HG02884 (cell line): ENCODE measurements at regions not wholly inside any gene's neighbourhood (a gene's known extent, or its start where the extent isn't known, plus 50 kb on each side); places are given as distances from the start of the nearest gene placed in this dataset.
"Not testable (repeated sequence)": the region's sequence is repeated elsewhere in the genome, so short reads cannot be mapped to it uniquely, and the experiment has no call there.

Experiments used
- ATAC-seq: cut with Tn5 transposase; IDR thresholded peaks from one replicate; pipeline ENCODE4 v1.9.1; 2021; ENCODE audit warnings: mild to moderate bottlenecking, moderate library complexity; ENCODE audit not compliant: unreplicated experiment

DNA sequence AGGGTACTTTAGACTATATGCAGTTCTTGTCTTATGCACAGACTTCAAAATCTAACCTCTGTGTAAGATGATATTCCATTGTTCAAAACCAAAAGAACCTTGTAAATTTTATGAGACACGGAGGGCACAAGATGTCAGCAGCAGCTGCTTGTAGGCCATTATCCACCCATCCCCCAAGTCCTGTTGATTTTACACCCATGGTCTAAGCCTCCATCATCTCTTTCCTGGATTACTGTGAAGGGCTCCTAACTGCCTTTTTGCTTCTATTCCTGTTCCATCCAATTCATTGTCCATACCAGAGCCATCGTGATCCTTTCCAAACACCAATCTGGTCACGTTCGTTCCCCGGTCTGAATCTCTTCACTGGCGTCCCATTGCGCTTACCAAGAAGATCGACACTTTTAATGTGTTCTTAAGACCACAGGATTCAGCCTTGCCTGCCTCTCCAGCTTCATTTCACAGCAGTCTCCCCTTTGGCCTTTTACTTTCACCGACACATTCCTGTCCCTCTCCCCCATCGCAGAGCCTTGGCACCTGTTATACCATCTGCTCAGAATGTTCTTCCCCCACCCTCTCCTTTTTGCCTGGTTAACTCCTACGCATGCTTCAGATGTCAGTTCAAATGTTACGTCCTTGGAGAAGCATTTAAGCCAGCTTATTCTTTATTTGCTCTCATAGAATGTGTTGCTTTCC lies 107.3 kb upstream of the POU3F1 start:
- no peak for ATAC-seq

DNA sequence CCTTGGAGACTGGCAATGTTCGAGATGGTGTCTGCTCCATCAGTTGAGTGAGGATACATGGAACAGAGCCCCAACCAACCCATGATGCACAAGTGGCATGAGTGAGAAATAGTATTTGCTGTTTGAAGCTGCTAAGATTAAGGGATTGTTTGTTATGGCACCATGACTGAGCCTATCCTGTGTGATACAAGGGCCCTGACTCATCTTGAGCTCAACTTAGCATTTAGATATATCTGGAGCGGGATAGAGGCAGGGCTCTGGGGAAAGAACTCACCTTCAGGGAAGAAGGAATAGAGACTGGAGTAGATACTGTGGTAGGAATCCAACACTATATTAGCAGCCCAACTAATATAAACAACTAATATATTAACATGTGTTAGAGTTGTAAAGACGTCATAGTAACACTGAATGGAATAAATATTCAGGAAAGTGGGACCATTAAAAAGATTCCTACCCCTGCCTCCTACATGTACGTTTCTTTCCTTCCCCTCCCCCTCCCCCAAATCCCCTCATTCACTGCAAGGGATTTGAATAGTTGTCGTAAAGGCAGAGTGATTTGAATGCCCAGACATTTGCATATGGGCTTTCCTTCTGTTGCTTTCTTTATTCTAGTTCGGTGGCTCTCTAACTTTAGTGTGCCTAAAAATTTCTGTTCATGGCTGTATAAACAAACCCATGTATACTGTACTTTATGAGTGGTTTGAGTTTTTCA lies 106.6 kb upstream of the POU3F1 start:
- no peak for ATAC-seq

DNA sequence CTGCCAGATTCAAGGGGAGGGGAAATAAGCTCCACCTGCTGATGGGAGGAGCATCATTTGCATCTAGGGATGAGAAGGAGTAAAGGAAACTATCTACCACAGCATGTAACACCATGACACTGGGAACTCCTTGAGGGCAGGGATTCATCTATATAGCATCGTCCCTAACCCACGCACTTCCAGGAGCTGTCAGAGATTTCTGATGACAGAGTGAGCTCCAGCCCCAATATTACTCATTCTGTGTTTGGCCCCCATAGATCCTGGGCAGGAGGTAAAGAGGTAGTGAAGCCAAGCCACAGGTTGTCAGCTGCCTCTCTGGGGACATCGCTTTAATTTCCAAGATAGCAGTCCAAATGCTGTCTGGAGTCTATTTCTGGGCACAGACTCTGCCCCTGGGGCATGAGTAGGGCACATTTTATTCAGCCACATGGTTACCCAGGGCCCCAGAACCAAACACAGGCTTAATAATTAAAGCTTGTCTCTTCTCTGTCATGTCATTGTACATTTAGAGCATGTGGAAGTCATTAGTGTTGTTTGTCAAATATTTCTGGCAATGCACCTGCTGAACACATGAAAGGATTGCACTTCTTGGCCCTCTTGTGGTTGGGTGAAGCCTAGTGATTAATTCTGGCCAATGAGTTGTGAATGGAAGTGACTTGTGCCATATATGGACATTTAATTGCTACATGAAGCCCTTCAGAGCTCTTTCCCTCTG lies 105.9 kb upstream of the POU3F1 start:
- no peak for ATAC-seq

DNA sequence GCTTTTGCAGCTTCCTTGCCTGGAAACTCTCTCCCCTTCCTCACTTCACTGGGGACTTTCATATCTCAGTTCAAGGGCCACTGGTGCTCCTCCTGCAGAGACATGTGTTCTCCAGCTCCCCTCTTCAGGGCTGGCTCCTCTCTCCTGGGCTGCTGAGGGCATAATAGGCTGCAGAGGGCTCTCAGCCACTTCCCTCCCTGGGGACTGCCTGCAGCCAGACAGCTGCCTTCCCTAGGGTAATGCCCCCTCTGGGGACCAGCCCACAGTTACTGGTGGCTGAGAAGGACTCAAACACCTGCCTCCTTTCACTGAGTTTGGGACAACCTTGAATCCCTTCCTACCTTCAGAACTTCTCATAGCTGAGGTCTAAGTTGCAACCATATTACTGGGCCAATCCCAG lies 104.8 kb upstream of the POU3F1 start:
- no peak for ATAC-seq

DNA sequence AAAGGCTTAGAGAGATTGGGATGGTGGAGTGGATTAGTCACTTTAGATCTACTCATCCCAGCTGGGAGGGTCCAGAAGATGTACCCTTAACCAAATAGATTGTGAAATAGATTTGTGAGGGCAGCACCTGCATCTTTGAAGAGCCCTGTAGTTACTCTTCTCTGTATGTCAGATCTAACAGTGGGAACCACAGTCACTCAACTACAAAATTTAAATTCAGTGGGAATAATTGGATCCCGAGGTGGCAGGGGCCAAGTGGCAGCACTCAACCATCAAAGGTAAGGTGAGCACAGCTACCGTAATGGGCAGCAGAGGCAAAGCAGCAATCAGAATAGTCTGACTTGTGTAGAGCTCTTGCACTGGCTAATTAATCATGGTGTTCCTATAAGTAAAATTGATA lies 99.5 kb upstream of the POU3F1 start:
- not testable (repeated sequence) for ATAC-seq

DNA sequence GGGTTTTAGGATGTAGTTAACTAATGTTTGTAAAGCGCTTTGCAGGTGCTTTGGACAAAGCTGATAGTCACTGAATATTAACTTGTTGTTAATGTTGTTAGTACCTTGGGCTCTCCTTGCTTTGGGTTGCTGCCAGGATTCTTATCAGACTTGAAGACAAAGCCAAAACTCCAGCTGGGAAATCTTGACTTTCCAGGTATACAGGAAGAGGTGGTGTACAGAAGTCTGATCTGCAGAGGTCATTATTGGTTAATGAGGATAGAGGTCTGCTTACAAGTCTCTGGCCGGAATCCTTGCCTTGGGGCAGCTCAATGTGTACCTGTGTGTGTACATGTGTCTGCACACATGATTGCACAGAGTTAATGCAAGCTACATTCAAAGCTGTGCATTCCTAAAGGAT lies 96.0 kb upstream of the POU3F1 start:
- ATAC-seq, result no peak

DNA sequence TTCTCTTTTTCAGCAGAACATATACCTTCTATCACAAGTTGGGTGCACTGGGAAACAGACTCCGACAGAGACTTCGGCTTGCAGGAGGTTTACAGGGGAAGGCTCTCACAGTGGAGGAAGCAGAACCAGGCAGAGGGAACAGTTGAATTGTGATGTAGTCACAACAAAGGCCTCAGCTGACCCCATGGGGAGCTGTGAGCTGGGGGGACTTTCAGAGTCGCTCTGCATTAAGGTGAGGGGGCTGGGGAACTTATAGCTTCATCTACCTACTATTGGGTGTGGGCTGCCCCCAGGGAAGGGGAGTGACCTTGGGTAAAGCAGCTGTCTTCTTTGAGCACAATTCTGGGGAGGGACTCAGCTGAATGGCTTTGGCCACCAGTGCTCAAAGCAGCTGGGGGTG lies 94.9 kb upstream of the POU3F1 start:
- no peak for ATAC-seq

DNA sequence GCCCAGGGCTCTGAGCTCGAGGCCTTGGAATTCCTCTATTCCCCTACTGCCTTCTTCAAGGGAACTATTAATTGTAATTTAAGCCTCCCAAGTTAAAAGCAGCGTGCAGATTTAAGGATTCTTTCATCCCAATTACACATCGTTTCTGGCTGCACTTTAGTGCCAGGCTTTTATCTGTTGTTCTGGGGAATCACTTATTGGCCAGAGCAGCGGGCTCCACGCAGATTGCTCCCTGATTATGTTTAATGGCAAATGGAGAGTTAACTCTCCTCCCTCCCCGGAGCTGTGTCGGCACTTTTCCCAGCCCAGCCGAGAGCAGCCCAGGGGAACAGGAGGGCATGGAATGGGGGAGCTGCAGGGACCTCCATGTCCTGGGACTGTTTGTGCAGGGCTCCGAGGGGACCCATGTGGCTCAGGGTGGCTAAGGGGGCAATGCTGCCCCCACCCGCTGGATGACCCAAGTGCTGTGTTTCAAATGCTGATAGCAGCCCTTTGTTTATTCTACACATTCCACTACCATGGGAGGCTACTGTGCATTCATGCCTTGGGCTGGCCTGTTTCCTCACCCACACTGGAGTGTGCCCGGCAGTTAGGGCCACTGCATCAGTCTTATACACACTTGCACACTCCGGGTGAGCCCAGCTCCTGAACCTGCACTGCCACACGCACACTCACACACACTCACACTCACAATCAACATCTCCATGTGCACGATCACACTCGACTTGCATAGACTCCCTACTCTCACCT lies 93.3 kb upstream of the POU3F1 start:
- no peak for ATAC-seq

DNA sequence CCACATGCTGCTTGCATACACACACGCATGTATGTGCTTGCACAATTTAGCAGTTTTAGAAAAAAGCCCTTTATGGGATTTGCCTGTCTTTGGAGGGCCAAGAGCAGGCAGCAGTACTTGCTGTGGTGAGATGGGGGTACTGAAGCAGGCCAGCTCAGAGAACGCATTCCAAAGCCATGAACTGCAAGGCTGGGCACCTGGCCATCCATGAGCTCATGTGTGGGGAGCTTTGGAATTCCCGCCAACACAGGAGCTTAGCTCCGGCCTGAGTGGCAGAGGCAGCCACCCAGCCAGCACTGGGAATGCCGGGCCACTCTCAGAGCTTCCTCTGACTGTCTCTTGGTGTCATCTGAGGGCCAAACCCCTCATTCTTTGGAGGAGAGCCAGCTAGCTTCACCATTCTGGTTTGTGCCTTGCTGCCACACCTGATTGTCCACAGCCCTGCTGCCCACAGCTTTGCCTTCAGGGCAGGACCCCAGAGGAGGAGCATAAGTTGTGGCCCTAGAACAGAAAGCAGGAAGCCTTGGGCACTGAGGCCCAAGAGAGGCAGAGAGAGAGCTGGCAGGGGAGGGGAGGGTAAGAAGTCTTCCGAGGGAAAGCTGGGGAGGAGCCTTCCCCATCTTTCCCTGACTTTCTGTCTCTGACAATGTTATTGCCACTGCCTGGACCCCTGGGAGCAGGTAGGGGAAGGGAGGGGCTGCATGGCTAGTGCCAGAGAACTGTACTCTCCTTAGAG lies 92.1 kb upstream of the POU3F1 start:
- ATAC-seq, result no peak

DNA sequence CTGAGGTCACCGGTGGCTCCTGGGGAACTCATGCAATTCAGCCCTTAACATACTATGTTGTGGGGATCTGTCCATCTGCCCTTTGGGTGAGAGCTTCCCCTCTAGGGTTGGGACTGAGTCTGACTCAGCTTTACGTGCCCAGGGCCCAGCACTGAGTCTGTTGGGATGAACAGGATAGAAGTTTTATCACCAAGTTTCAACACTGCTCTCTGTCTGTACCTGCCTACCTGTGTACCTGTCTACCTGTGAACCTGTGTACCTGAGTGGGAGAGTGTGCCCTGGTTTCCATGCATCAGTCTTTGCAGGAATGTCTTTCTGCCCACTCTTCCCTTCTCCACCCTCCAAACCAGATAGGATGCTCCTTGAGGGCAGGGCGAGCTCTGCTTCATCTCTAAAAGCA lies 90.6 kb upstream of the POU3F1 start:
- ATAC-seq, result no peak

DNA sequence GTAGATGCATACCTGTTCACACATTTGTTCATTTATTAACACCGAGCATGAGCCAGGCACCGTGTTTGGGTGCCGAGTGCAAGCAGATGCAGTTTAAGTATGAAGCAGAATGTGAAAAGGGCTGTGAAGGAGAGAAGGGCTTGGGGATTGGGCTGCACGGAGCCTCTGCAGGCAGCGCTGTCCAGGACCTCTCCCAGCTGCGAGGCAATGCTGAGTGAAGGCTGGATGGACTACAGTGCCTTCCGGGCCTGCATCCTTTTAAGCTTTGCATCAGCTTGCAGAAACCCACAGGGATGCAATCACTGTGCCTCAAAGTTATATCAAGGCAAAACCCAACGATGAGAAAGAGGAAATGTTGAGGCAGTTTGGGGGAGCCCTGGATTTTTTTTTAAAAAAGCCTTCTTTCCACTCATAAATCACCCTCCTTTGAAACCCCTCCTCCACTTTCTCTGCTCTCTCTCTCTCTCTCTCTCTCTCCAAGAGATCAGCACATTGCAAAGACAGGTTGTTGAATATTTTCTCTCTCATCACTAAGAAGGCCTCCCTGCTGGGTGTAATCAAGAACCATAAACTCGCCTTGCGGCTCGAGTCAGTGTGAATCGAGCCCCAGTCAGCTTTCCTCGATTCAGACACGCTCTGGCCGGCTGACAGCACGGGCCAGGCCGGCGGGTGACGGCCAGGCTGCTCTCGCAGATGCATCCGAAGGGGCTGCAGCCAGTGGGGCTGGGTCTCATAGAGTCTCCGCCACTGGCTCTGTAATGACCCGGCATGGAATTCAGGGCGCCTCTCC lies 89.2 kb upstream of the POU3F1 start:
- ATAC-seq, result no peak

DNA sequence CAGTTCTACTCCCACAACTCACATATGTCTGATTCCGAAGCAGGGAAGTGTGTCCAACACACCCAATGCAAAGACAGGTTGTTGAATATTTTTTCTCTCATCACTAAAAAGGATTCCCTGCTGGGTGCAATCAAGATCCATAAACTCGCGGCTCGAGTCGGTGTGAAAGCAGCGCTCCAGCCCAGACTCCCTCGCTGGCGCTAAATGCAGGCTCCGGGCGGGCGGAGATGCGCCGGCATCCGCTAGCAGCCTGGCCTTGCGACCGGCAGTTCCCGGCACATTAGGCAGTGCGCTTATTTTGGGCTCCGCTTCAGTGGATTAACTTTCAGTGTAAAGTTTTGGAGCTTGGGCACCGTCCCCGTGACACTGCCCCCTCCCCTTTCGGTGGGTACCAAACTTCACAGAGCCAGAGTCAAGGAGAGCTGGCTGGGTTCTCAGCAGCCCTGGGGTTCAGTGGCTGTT lies 87.7 kb upstream of the POU3F1 start:
- ATAC-seq, result no peak

DNA sequence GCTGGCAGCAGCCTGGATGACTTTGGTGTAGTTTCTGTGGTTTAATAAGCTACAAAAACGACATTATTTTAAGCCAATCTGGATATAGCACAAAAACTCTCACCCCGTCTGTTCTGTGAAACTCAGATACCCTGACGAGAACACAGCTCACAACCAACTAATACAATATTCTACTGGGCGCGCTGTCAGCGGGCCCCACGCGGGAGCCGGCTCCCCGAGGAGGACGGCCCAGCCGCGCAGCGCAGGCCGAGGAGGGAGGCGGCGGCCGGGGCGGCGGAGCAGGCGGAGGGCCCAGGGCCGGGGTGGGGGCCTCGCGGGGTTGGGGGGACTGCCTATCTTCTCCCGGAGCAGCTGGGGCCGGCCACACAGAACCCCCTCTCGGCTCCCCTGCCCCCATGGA lies 87.2 kb upstream of the POU3F1 start:
- no peak for ATAC-seq

DNA sequence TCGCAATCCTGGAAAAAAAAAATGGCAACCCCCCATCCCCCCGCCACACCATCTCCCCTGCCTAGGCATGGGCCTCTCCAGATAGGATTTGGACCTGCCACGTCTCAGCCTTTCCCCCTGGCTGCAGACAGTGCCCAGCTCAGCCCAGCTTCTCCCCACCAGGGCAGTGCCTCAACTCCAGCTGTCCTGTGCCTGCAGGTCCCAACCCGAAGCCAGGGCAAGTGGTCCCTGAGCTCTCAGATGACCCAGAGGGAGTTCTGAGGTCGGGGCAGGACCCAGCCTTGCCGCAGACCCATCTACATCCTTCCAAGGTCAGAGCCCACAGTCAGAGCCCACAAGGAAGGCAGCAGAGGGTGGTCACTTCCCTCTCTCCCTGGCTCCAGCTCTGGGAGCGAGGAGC lies 86.7 kb upstream of the POU3F1 start:
- ATAC-seq, result no peak

DNA sequence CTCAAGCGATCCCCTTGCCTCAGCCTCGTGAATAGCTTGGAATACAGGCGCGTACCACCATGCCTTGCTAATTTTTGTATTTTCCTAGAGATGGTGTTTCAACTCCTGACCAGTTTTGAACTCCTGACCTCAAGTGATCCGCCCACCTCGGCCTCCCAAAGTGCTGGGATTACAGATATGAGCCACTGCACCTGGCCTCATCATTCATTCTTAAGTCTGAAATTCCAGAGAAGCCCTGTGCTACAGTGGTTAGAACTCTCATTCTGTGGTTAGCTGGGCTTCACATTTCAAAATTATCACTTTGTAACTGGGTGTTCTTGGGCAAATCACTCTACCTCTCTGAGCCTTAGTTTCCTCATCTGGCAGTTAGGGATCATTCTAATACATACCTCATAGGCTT lies 86.1 kb upstream of the POU3F1 start:
- no peak for ATAC-seq

DNA sequence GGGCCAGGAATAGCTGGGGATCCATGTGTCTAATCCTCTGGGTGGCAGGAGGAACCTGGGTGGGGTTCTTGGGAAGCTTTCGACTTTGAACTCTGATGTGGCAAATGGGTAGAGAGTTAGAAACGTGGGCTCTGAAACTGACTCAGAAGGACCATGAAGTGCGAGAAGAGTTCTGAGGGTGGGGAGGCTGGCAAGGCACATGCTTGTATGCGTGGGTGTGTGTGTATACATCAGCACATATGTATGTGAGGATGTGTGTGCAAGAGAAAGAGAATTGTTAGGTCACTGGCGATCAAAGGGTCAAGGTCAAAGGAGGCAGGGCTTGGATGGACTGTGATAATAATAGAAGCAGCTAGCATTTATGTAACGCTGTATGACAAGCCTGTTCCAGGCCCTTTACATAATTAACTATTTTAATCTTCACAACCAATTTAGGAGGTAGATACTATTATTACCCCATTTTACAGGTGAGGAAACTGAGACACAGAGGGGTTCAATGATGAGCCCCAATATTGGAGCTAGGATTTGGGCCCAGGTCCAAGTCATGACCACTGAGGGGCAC lies 84.5 kb upstream of the POU3F1 start:
- ATAC-seq, result no peak

DNA sequence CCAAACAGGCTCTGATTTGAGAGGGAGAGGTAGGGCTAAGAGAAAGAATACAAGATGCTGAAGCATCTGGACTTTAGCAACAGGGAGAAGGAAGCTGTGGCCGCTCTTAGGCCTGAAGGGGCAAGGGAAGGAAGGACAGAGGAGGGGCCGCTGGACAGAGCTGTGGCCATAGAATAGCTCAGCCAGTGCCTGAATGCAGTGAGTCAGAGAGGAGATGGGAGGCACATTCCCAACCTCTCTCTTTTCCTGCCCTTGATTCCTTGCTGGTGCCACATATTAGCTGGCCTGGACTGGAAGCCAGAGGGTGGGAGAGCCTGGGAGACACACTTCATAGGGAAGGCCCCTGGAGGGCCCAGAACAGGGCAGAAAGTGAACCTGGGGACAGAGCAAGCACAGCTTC lies 83.4 kb upstream of the POU3F1 start:
- ATAC-seq, result no peak

DNA sequence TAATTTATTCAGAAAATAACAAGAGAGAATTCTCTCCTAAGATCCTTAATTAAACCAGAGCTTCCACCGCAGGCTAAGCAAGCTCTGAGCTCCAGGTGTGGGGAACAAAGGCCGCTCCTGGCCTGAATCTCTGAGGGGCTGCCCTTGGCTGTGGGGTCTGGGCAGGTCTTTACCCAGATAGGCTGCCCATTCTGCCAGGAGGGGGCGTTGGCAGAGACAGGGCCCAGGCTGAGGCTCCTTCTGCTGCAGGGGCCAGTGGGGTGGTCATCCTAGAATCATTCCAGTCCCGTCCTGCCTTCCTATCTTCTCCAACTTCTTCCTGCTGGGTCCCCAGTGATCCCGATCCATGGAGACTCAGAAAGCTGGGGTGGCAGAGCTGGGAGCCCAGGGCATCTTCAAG lies 82.9 kb upstream of the POU3F1 start:
- ATAC-seq, result no peak

DNA sequence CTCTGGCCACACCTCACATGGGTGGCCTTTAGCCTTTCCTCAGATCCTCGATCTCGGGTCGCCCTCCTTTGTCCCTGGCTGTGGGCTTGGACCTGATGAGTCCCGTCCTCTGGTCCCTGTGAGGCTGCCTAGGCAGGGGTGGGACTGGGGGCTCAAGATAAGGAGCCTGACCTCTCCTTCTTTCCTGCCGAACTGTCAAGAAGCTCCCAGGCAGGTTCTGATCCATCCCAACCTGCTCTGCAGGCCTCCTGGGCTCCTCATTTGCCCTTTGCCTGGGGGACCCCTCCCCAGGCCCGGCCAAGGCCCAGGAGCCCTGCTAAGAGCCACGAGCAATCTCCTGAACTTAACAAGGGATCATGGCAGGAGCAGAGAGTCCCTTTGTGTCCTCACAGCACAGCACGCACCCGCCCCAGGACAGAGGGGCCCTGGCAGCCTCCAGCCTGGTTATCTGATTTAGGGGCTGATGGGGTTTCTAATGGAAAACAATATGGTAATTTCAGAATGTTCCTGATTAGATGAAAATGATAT lies 82.4 kb upstream of the POU3F1 start:
- no peak for ATAC-seq
